DOHH2 (cell line): ENCODE measurements at regions not wholly inside any gene's neighbourhood (a gene's known extent, or its start where the extent isn't known, plus 50 kb on each side); places are given as distances from the start of the nearest gene placed in this dataset.

Experiments
- EZH2phosphoT487 ChIP-seq: fragments of 200-600 bp; sonication (generic); IDR thresholded peaks from 2 replicates; pipeline ENCODE4 v1.6.1; 2017; ENCODE audit warnings: borderline replicate concordance, mild to moderate bottlenecking, antibody characterized with exemption, low read length, moderate library complexity, mixed read lengths
- TF ChIP-seq, protein P1 (sequence below): fragments of 200-600 bp; sonication (generic); IDR thresholded peaks from one replicate; pipeline ENCODE4 v1.5.1; 2014; ENCODE audit warnings: antibody characterized with exemption, mild to moderate bottlenecking, low read depth, low read length; ENCODE audit not compliant: poor library complexity, severe bottlenecking

- TF ChIP-seq, protein P1, sequence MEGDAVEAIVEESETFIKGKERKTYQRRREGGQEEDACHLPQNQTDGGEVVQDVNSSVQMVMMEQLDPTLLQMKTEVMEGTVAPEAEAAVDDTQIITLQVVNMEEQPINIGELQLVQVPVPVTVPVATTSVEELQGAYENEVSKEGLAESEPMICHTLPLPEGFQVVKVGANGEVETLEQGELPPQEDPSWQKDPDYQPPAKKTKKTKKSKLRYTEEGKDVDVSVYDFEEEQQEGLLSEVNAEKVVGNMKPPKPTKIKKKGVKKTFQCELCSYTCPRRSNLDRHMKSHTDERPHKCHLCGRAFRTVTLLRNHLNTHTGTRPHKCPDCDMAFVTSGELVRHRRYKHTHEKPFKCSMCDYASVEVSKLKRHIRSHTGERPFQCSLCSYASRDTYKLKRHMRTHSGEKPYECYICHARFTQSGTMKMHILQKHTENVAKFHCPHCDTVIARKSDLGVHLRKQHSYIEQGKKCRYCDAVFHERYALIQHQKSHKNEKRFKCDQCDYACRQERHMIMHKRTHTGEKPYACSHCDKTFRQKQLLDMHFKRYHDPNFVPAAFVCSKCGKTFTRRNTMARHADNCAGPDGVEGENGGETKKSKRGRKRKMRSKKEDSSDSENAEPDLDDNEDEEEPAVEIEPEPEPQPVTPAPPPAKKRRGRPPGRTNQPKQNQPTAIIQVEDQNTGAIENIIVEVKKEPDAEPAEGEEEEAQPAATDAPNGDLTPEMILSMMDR, result no peak
- no peak for TF ChIP-seq EZH2phosphoT487
Measured at GRCh38 chr6:45763281-45763680, 252.4 kb downstream of the CLIC5 start.
